HFFc6 (cell line): ENCODE measurements at regions not wholly inside any gene's neighbourhood (a gene's known extent, or its start where the extent isn't known, plus 50 kb on each side); places are given as distances from the start of the nearest gene placed in this dataset.

Experiments used
- DNase-seq: peaks from one replicate; pipeline ENCODE4 v3.0.0-alpha.2; 2018
- H3K27ac Mint-ChIP-seq: 2 replicates; pipeline ENCODE4 v1.8.0; 2020; ENCODE audit warnings: mild to moderate bottlenecking, mixed read lengths
- H3K27me3 Mint-ChIP-seq: 2 replicates; pipeline ENCODE4 v1.8.0; 2021; ENCODE audit warnings: mild to moderate bottlenecking, moderate library complexity, mixed read lengths; ENCODE audit not compliant: insufficient read depth
- H3K36me3 Mint-ChIP-seq: 2 replicates; pipeline ENCODE4 v1.8.0; 2021; ENCODE audit warnings: low read depth, mixed read lengths
- H3K4me1 Mint-ChIP-seq: 2 replicates; pipeline ENCODE4 v1.8.0; 2020; ENCODE audit warnings: low read depth, mixed read lengths
- H3K4me3 Mint-ChIP-seq: 2 replicates; pipeline ENCODE4 v1.8.0; 2020; ENCODE audit warnings: mild to moderate bottlenecking, moderate library complexity, mixed read lengths
- H3K9me3 Mint-ChIP-seq: 2 replicates; pipeline ENCODE4 v1.8.0; 2020; ENCODE audit warnings: mild to moderate bottlenecking, mixed read lengths
- CTCF ChIP-seq: fragments of 200-600 bp; sonication (generic); IDR thresholded peaks from 2 replicates; pipeline ENCODE4 v1.5.0; 2021; ENCODE audit warnings: antibody characterized with exemption, mild to moderate bottlenecking

- Mint-ChIP-seq H3K36me3 (no peaks in the 10 kb centered on the region), H3K4me3 (no peak overlapping the region), H3K4me1 (peaks cover 14% of the 10 kb centered on the region; the same call in 1 of the 2 replicates), H3K9me3 (peaks cover 6% of the 10 kb centered on the region; the same call in 1 of the 2 replicates), H3K27ac (no peak overlapping the region), H3K27me3 (peaks cover 31% of the 10 kb centered on the region)
- TF ChIP-seq CTCF: no peak
- DNase-seq: no peak
Observed at GRCh38 chr4:10354746-10355145, 102.5 kb downstream of the ZNF518B start.

GRCh38 chr4:10354225-10354624 lies 103.0 kb downstream of the ZNF518B start:
- Mint-ChIP-seq H3K36me3 (no peaks in the 10 kb centered on the region), H3K4me1 (peaks cover 14% of the 10 kb centered on the region; the same call in 1 of the 2 replicates), H3K4me3 (no peak overlapping the region), H3K9me3 (peaks cover 6% of the 10 kb centered on the region; the same call in 1 of the 2 replicates), H3K27ac (no peak overlapping the region), H3K27me3 (peaks cover 34% of the 10 kb centered on the region)
- no peak for TF ChIP-seq CTCF
- no peak for DNase-seq

- H3K36me3 Mint-ChIP-seq: no peaks in the 10 kb centered on the region
- no peak overlapping the region for H3K4me3 Mint-ChIP-seq
- H3K4me1 Mint-ChIP-seq: peaks cover 14% of the 10 kb centered on the region; the same call in 1 of the 2 replicates
- H3K27ac Mint-ChIP-seq: no peak overlapping the region
- no peak for TF ChIP-seq CTCF
- peaks cover 6% of the 10 kb centered on the region; the same call in 1 of the 2 replicates for H3K9me3 Mint-ChIP-seq
- peaks cover 25% of the 10 kb centered on the region for H3K27me3 Mint-ChIP-seq
- no peak for DNase-seq
Observed at GRCh38 chr4:10353110-10353509, 104.1 kb downstream of the ZNF518B start.

GRCh38 chr4:10348241-10348640 lies 109.0 kb downstream of the ZNF518B start:
- TF ChIP-seq CTCF: no peak
- Mint-ChIP-seq H3K36me3 (no peaks in the 10 kb centered on the region), H3K9me3 (no peaks in the 10 kb centered on the region; the same call in 1 of the 2 replicates), H3K27ac (no peak overlapping the region), H3K4me3 (no peak overlapping the region), H3K27me3 (peaks cover 9% of the 10 kb centered on the region), H3K4me1 (peaks cover 40% of the 10 kb centered on the region)
- no peak for DNase-seq

- H3K36me3 Mint-ChIP-seq: no peaks in the 10 kb centered on the region
- peaks cover 9% of the 10 kb centered on the region for H3K27me3 Mint-ChIP-seq
- DNase-seq: no peak
- H3K27ac Mint-ChIP-seq: no peak overlapping the region
- H3K4me1 Mint-ChIP-seq: peaks cover 36% of the 10 kb centered on the region
- no peaks in the 10 kb centered on the region for H3K9me3 Mint-ChIP-seq
- no peak overlapping the region for H3K4me3 Mint-ChIP-seq
- no peak for TF ChIP-seq CTCF
Observed at GRCh38 chr4:10347815-10348214, 109.4 kb downstream of the ZNF518B start.

GRCh38 chr4:10347281-10347795 lies 109.9 kb downstream of the ZNF518B start:
- no peak for TF ChIP-seq CTCF
- H3K9me3 Mint-ChIP-seq: no peaks in the 10 kb centered on the region
- no peak for DNase-seq
- H3K27ac Mint-ChIP-seq: no peak overlapping the region
- peaks cover 9% of the 10 kb centered on the region for H3K27me3 Mint-ChIP-seq
- peaks cover 35% of the 10 kb centered on the region for H3K4me1 Mint-ChIP-seq
- H3K4me3 Mint-ChIP-seq: no peak overlapping the region
- H3K36me3 Mint-ChIP-seq: no peaks in the 10 kb centered on the region
